CD4-positive, alpha-beta T cell treated with Interleukin-12 subunit alpha and Interleukin-12 subunit beta, for 1 hour (primary cell): ENCODE measurements at regions not wholly inside any gene's neighbourhood (a gene's known extent, or its start where the extent isn't known, plus 50 kb on each side); places are given as distances from the start of the nearest gene placed in this dataset.
"Not testable (repeated sequence)": the region's sequence is repeated elsewhere in the genome, so short reads cannot be mapped to it uniquely, and the experiment has no call there.

ENCODE experiments used
- DNase-seq: peaks from one replicate; pipeline ENCODE4 v3.0.0-alpha.2; 2020

DNA sequence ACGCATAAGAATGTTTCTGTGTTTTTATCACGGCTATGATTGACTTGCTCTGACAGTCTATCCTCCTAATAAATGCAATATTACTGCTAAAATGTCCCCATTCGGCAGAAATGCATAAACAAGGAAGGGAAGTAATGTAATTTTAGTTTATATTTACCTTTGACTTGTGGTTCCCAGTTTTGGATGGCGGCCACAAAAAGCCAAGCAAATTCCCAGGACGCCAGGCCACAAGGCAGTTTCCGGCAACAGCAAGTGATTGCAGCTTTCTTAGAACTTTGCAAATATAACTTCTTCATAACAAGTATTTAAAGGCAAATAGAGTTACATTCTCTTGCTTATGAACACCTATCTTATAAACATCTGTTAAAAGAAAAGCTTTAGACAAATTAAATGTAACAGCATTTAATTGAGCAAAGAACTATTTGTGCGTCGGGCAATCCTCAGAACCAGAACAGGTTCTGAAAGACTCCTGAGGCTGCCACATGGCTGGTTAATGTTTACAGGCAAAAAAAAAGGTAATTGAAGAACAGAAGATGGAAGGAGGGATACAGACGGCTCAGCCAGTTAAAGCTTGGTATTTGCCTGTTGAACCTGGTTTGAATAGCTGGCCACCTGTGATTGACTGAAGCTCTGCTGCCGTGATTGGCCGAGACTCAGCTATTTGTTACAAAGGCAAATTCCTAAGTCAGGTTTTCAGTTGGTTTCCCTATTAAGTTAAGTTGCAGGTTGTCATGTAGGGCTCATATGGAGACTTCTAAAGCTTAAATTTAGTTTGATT, 80.8 kb downstream of the C21orf91 start:
- DNase-seq = no peak

DNA sequence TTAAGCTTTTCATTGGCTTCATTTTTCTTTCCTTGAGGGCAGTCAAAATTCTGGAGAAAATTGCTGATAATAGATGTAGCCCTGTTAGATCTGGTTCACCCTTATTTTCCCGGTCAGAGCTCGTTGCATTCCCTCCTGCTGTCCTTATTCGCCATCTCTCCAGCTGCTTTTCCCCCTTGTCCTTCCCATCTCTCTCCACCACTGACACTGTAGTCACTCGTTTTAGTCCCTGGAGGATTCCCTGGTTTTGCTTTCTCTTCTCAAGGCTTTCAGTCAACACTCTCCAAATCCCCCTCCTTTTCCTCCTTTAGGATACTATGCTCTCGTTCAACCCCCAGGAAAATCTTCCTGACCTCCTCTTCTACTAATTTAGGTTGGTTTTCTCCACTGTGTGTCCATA, 83.1 kb downstream of the C21orf91 start:
- DNase-seq = no peak

DNA sequence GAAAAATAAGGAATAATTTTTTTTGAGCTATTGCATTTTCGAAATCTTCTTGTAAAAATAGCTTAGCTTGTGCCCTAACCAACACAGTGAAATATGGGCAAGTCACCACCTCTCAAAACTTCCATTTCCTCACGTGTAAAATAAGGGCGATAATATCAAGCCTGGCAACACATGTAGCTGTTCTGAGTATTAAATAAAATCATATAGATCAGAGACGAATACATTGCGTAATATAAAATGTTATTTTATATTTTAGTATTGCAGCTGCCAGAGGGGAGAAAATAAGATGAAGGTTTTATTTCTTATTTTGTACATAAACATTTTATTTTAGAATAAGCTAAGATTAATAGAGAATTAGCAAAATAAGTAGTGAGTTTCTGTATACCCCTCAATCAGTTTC, 85.9 kb downstream of the C21orf91 start:
- DNase-seq = no peak

DNA sequence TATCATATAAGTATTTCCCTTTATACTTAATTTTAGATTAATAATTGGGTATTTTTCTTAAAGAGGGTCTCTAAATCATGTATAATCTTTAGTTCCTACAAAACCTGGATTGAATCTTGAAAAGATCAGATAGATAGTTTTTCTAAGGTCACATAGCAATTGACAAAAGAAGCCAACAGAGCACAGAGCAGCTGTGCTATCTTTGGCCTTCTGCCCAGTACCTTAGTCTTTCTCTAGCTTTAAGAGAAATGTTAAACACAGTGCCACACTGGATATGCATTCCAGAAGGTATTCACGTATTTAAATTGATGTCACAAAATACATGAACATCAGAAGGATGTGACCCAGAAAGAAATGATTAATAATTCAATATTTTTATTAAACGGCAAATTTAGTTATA, 86.8 kb downstream of the C21orf91 start:
- no peak for DNase-seq

DNA sequence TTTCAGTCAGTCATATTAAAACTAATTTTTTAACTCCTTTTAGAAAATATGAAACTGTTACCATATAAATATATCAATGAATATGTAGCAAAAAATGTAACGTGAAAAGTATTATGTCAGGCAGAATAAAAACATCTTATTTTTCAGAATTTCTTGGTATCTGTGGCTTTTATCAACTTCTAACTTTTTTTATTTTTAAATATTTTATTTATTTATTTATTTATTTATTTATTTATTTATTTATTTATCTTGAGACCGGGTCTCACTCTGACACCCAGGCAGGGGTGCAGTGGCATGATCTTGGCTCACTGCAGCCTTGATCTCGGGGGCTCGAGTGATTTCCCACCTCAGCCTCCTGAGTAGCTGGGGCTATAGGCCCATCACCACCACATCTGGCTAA, 87.6 kb downstream of the C21orf91 start:
- no peak for DNase-seq

DNA sequence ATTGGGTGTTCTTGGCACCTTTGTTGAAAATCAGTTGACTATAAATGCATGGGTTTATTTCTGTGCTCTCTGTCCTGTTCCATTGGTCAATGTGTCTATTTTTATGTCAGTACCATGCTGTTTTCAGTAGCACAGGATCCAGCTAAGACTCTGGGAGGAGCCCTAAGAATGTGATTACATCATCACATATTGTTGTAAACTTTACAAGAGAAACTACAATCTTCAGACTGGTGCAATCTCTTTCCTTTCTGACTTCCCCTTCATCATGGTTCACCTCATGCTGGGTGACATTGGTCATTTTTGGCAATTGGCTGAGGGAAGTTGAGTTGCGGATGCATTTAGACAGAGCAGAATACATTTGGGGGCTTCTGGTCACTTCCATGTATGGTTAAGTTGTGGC, 88.4 kb downstream of the C21orf91 start:
- DNase-seq = no peak

DNA sequence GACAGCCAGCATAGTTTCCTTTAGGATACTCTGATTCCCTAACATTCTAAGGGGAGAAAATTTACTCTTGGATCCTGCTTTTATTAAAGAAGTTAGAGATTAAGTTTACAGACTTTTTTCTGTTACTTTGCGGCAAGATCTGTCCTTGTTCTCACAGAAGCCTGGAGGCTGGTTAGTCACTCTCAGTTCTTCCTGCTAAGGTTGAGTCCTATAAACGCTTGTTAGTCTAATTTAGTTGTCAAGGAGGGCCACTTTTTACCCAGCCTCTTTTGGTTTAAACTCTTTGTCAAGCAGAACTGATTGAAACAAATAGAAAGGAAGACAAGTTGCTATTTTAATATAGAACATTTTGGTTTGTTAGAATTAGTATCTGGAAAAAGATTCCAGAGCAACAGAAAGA, 89.7 kb downstream of the C21orf91 start:
- no peak for DNase-seq

DNA sequence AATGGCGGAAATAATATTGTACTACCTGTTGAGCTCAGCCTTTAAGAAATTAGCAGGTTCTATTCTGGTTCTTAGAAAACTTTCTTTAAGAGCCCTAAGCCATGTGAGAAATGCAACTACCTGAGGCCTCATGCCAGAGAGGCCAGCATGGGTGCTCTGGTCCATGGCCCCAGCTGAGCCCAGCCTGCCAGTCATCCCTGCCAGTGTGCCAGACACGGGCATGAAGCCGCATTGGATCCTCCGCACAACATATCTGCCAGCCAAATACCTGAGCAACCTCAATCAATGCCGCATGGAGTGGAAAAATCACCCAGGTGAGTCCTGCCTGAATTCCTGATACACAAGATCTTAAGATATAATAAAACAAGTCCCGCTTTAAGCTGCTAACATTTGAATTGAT, 91.8 kb downstream of the C21orf91 start:
- no peak for DNase-seq

DNA sequence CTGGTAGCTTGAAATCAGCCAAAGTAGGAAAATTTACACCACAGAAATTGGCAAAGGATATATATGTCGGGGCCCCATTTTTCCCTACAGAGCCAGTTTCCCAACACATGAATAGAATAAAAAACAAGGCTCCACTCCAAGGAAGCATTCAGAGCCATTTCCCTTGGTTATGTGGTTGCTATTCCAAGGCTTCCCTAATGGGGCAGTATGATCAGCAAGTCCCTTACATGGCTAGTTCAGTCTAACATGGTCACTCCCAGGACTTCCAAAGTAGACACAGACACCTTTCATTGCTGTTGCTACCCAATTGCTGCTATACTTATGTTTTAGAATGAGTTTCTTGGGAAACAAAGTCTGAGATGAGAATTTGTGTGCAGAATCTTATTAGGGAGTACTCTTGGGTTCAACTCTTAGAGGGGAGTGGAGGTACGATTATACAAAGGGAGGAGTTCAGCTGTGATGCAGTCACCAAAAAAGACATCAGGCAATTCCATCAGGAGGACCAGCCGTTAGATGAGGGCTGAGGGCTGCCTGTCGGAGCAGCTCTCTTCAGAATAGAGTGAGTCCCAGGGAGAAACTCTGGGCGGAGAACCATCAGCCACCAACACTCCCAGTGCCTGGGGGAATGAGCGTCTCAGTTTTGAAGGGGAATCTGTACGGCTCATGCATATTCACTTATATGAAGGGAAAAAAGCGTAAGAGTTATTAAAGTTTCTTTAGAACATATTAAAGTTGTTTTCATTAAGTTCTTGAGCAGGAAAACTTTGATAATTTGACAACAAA, 92.9 kb downstream of the C21orf91 start:
- DNase-seq = no peak

DNA sequence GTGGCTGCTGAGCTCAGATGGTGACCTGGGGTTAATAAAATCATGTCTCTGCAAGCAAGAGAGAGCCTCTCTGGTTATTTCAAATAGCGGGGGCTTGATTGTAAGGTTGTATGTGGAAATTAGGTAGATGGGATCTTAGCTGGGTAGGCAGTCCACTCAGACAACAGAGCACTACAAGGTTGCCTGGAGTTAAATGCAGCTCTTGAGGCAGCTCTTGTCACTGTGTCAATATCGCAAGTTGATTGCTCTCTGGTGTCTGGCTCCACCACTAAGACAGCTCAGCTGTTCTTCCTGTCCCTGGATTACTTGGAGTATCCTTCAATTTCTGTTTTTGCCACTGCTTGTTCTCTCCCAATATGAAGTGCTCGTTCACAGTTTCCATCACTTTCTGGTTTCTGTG, 93.8 kb downstream of the C21orf91 start:
- DNase-seq = no peak

DNA sequence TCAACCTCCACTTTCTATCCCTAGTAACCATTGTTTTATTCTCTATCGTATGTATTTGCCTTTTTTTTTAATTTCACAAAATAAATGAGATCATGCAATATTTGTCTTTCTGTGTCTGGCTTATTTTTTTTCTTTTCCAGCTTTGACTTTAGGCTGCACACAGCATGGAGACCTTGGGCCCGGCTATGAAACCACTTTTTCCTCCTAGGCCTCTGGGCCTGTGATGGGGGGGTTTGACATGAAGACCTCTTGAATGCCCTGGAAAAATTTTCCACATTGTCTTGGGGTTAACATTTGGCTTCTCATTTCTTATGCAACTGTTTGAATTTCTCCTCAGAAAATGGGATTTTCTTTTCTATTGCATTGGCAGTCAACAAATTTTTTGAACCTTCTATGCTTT, 100.2 kb upstream of the BTG3 start:
- no peak for DNase-seq

DNA sequence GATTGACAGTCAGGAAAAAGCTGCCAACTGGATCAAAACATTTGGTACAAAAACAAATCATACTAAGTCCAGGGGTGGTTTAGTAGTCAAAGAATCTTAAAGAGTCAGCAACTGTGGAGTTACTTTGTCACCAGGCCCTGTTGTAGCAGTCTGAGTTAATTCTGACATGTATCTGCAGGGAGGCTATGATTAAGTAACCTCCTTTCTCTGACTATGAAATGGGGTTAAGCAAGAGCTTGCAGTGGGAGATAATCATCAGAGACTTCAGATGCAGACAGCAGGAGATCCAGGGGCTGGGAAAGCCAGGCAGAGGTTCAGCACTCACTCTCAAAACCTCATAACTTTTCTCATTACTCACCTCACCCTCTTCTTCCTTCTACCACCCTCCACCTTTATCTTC, 99.2 kb upstream of the BTG3 start:
- no peak for DNase-seq

DNA sequence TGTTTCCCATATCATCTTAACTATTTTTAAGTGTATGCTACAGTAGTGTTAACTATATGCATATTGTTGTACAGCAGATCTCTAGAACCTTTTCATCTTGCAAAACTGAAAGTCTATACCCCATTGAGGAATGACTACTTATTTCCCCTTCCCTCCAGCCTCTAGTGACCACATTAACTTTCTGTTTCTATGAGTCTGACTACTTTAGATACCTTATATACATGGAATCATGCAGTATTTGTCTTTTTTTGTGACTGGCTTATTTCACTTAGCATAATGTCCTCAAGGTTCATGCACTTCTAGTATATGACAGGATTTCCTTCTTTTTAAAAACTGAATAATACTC, 96.5 kb upstream of the BTG3 start:
- no peak for DNase-seq

DNA sequence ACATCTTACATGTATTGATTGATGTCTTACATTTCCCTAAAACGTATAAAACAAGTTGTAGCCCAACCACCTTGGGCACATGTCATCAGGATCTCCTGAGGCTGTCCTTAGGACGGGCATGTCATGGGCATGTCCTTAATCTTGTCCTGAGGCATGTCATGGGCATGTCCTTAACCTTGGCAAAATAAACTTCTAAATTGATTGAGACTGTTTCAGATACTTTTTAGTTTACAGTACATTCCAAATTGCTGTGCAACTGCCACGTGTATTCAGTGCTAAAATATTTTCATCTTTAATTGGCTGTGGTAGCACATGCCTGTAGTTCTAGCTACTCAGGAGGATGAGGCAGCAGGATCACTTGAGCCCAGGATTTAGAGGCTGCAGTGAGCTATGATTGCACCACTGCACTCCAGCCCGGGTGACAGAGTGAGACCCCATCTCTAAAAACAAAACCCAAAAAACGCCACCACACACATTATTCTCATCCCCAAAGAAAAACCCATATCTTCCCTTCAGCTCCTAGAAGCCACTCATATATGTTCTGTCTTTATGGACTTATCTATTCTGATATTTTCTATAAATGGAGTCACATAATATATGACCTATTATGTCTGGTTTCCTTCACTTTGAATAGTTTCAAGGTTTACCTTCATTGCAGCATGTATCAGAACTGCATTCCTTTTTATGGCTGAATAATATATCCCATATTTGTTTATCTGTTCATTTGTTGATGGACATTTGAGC, 96.0 kb upstream of the BTG3 start:
- no peak for DNase-seq

DNA sequence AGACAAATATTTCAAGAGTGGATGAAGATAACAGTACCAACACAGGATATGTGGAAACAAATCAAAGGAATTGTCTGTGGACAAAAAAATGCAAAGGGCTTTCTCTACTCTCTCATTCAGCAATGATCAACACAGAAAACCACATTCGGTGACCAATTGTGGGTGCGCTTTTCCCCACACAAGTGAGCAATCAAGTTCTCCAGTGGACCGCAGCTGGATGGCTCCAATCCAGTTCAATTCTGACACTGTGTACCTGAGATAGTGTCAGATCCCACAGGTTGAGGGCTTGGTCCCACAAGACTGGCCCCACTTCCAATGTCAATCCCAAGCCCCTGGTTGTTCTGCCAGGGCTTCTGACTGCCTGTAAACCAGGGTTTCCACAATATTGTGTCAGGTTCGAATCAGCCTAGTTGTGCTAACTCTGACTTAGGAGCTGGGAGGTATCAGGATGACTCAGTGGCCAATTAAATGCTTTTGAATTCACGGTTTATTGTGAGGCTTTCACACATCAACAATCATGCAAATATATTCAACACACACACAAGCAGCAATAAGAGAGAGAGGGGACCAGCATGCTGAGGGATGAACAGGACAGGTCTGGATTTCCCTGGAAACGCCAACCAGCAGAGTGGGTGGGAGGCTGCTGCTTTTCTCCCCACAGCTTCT, 87.0 kb upstream of the BTG3 start:
- no peak for DNase-seq

DNA sequence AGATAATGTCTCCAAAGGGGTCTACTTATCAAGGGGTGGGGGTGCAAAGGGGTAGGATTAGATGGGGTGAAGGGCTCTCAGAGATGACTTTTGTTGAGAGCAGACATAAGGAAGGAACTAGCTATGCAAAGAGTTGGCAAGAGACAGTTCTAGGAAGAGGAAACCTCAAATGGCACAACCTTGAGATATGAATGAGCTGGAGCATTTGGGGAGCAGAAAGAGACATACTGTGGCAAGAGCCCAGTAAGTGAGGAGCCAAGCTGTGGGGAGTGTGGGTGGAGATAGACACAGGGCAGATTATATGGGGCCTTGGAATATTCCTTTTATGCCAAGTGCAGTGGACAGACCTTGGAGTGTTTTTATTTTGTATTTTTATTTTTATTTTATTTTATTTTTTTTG, 84.8 kb upstream of the BTG3 start:
- no peak for DNase-seq

DNA sequence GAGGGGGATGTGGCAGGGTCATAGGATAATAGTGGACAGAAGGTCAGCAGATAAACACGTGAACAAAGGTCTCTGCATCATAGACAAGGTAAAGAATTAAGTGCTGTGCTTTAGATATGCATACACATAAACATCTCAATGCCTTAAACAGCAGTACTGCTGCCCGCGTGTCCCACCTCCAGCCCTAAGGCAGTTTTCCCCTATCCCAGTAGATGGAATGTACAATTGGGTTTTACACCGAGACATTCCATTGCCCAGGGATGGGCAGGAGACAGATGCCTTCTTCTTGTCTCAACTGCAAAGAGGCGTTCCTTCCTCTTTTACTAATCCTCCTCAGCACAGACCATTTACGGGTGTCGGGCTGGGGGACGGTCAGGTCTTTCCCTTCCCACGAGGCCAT, 81.7 kb upstream of the BTG3 start:
- not testable (repeated sequence) for DNase-seq

DNA sequence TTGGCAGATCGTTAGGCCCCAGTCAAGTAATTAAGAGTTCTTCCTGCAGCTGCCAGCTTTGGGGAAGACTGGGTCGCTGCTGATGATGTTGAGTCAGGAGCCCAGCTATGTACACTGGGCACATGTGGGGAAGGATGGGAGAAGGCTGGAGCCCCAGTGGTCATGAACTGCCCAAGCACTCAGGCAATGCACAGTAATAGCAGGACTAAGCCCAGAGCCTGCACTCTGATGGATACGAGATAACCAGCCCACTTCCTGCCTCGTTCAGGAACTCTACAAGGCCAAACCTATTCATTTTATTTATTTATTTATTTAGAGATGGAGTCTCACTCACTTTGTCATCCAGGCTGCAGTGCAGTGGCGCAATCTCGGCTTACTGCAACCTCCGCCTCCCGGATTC, 81.1 kb upstream of the BTG3 start:
- no peak for DNase-seq

DNA sequence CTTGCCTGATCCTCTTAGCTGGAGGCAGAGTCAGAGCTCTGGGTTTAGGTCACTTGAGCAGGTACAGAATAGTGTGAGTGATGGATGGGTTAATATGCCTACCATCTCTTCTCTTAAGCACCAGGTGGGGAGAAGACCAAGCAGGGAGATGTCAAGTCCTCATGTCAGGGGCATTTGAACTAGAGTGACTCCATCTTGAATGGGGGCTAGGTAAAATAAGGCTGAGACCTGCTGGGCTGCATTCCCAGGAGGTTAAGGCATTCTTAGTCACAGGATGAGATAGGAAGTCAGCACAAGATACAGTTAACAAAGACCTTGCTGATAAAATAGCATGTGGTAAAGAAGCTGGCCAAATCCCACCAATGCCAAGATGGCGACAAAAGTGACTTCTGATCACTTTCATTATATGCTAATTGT, 77.4 kb upstream of the BTG3 start:
- no peak for DNase-seq

DNA sequence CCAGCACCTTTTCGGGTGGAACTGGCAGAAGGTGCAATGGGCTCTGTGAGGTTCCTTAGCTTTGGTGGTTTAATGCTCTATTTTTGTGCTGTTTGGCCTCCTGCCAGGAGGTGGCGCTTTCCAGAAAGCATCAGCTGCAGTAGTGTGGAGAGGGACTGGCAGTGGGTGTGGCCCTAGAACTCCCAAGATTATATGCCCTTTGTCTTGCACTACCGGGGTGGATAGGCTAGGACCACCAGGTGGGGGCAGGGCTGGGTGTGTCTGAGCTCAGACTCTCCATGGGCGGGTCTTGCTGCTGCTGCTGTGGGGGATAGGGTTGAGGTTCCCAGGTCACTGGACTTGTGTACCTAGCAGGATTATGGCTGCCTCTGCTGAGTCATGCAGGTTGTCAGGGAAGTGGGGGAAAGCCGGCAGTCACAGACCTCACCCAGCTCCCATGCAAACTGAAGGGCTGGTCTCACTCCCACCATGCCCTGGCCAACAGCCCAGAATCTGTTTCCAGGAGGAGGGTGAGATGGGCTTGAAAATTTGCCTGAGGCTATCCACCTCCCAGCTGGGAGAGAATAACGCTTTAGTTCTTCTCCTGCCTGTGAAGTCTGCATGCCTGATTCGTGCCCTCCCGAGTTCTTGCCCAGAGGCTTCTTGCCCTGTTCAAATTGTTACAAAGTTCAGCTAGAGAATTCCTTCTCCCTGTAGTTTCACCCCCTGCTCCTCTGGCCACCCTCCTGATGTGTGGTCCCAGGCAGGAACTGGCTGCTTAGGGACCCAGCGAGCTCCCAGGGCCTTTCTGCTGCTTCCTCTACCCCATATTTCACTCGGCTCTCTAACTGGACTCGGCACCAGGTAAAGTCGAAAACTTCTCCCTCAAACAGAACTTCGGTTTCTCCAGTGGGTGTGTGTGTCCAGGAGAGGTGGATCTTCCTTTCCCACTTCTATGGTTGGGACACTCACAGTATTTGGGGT, 76.5 kb upstream of the BTG3 start:
- peak; percentile 67 for DNase-seq

DNA sequence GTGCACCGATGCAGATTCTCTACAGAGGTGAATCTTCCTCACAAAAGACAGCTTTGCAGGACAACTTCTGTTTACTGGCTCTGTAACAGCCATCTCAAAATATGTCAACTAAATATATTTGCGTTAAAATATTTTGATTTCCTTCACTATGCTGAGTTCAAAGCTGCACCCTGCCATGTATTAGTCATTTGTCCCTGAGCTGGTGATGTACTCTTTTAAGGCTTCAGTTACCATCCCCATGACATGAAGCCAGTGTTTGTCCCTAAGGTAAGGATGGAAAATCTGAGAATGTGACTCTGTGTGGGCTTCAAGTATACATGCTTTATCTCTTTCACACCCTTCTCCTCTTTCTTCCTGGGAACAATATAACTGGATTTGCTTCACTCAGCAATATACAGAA, 70.2 kb upstream of the BTG3 start:
- no peak for DNase-seq

DNA sequence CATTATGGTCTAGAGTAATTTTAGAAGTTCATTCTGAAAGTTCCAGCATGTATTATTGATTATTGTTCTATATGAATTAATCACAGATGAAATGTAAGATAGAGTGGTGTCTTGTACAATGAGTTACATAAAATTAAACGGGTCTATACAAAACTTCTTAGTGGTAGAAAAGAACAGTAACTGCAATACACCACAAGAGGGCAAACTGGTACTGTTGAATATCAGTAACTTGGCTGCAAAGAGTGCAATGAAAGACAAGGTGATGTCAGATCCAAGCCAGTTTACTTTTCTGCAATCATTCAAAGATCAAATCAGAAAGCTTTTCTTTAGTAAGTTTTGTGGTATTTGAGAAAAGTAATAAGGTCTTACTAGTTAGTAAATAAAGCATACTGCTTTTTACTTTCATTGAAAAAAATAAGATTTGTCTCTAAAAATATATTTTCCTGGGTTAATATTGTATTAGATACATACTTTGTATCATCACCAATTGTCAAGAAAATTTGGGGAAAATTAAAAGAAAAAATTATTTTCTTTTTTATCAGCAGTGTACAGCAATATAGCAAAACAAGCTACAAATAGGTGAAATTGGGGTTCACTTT, 66.4 kb upstream of the BTG3 start:
- DNase-seq = peak; percentile 77
